ENCODE measurements at regions not wholly inside any gene's neighbourhood (a gene's known extent, or its start where the extent isn't known, plus 50 kb on each side); places are given as distances from the start of the nearest gene placed in this dataset.

GRCh38 chr5:89203611-89204010 lies 320.6 kb upstream of the MEF2C start:
- H3K4me3 ChIP-seq (replicated peaks; ENCODE audit: low read depth, low read length): no peak overlapping the region
- no peaks in the 10 kb centered on the region for H3K27me3 ChIP-seq (replicated peaks; ENCODE audit: control insufficient read depth, insufficient read depth, low read length)

GRCh38 chr5:89200899-89201298 lies 317.9 kb upstream of the MEF2C start:
- Histone ChIP-seq H3K36me3 (ENCODE audit: control insufficient read depth, insufficient read depth, low read length) (no peaks in the 10 kb centered on the region), H3K27me3 (replicated peaks; ENCODE audit: control insufficient read depth, insufficient read depth, low read length) (no peaks in the 10 kb centered on the region), H3K4me3 (replicated peaks; ENCODE audit: low read depth, low read length) (no peak overlapping the region)
- no peak for TF ChIP-seq CTCF (IDR thresholded peaks at IDR 0.05; ENCODE audit: insufficient read depth, low read length, poor library complexity, severe bottlenecking)
- DNase-seq (ENCODE audit: extremely low read depth, insufficient read length): no peak

More at GRCh38 chr5:89203611-89204010, 320.6 kb upstream of the MEF2C start:
- H3K36me3 ChIP-seq (ENCODE audit: control insufficient read depth, insufficient read depth, low read length): no peaks in the 10 kb centered on the region
- no peak for TF ChIP-seq CTCF (IDR thresholded peaks at IDR 0.05; ENCODE audit: insufficient read depth, low read length, poor library complexity, severe bottlenecking)
- no peak for DNase-seq (ENCODE audit: extremely low read depth, insufficient read length)

- Histone ChIP-seq H3K4me3 (replicated peaks; ENCODE audit: low read depth, low read length) (no peak overlapping the region), H3K27me3 (replicated peaks; ENCODE audit: control insufficient read depth, insufficient read depth, low read length) (no peaks in the 10 kb centered on the region), H3K36me3 (ENCODE audit: control insufficient read depth, insufficient read depth, low read length) (no peaks in the 10 kb centered on the region)
- DNase-seq (ENCODE audit: extremely low read depth, insufficient read length): no peak
- TF ChIP-seq CTCF (IDR thresholded peaks at IDR 0.05; ENCODE audit: insufficient read depth, low read length, poor library complexity, severe bottlenecking): no peak
These were observed 316.3 kb upstream of the MEF2C start for GRCh38 chr5:89199306-89199705.

GRCh38 chr5:89191374-89191773 lies 308.4 kb upstream of the MEF2C start:
- no peak for TF ChIP-seq CTCF (IDR thresholded peaks at IDR 0.05; ENCODE audit: insufficient read depth, low read length, poor library complexity, severe bottlenecking)
- H3K4me3 ChIP-seq (replicated peaks; ENCODE audit: low read depth, low read length): no peak overlapping the region
- no peak for DNase-seq (ENCODE audit: extremely low read depth, insufficient read length)
- H3K36me3 ChIP-seq (ENCODE audit: control insufficient read depth, insufficient read depth, low read length): no peaks in the 10 kb centered on the region
- H3K27me3 ChIP-seq (replicated peaks; ENCODE audit: control insufficient read depth, insufficient read depth, low read length): no peaks in the 10 kb centered on the region

- no peaks in the 10 kb centered on the region for H3K36me3 ChIP-seq (ENCODE audit: control insufficient read depth, insufficient read depth, low read length)
- no peak overlapping the region for H3K4me3 ChIP-seq (replicated peaks; ENCODE audit: low read depth, low read length)
- DNase-seq (ENCODE audit: extremely low read depth, insufficient read length): no peak
- H3K27me3 ChIP-seq (replicated peaks; ENCODE audit: control insufficient read depth, insufficient read depth, low read length): no peaks in the 10 kb centered on the region
- TF ChIP-seq CTCF (IDR thresholded peaks at IDR 0.05; ENCODE audit: insufficient read depth, low read length, poor library complexity, severe bottlenecking): no peak
These were observed 307.7 kb upstream of the MEF2C start for GRCh38 chr5:89190515-89191265.
